NCI-H187 (cell line): ENCODE measurements at regions not wholly inside any gene's neighbourhood (a gene's known extent, or its start where the extent isn't known, plus 50 kb on each side); places are given as distances from the start of the nearest gene placed in this dataset.
"Not testable (repeated sequence)": the region's sequence is repeated elsewhere in the genome, so short reads cannot be mapped to it uniquely, and the experiment has no call there.

Source experiments
- DNase-seq, 2 experiments: peaks; one replicate each; lab custom pipeline; 2025; lab: John Stamatoyannopoulos, UW

DNA sequence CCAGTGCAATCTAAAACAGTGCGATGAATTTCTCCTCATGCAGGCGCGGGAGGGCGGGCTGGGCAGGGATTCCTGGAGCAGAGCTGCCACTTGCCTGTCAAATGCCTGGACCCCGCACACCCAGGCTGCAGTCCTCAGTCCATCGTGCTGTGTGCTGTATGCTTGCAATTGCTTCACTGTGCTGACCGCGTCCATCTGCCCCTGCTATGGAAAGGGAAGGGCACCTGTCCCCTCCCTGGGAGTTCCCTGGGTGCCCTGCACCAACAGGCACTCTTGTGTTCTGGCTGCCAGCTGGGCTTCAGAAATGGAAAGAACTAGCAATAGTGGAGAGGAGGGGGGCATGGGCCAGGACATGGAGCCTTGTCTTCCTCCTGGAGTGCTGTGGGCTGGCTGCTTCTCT, 185.4 kb upstream of the B3GAT1 start:
- no peak for DNase-seq

DNA sequence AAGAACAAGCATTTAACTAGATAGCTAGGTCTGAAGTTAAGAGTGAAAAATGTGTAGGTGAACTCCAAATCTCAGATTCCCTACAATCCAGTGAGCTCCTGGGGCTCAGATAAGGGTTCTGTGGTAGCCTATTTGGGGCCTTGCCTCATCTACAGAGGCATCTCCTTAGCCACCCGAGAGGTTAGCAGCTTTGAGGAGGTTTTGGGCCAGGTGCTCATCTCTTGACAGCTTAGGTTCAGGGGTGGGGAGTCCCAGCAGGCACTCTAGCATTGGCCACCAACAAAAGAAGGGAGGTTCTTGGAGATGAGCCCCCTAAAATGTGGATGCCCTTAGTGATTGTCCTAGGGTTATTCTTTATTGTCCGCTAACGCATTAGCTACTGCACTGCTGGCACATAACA, 184.4 kb upstream of the B3GAT1 start:
- no peak for DNase-seq

DNA sequence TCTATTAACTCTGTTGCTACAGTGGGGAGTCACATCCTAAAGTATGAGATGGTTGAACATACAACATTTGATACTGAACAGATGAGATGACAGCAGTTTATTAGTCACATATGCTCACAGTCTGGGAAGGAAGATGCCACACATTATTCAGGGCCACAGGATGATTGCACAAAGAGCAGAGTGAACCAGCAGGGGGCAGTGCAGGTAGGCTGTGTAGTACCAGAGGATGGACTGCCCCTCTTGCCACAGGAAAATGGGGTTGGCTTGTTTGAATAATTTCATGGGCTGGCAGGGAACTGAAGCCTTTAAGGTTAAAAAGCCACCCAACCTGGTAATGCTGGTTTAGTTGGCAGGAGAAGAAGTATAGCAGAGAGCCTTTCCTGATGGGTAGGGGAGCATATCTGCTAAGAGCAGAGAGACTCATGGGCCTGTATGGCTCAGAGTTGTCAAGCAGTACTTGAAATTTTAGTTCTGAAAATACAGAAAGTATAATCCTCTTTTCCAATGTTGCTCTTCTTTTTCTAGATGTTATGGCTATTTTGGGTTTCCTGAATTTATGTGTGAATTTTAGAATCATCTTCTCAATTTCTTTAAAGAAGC, 180.4 kb upstream of the B3GAT1 start:
- peak; percentile 51 to 66 for DNase-seq

DNA sequence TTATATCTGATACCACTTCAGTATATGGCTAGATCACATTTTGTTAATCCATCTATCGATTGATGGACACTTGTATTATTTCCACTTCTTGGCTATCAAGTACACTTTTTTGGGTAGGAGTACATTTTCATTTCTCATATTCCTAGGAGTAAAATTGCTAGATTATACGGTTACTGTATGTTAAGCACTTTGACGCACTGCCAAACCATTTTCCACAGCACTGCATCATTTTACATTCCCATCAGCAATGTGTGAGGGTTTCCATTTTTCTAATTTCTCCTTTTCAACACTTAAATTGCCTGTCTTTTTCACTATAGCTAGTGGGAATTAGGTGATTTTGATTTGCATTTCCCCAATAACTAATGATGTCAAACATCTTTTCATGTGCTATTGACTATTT, 179.3 kb upstream of the B3GAT1 start:
- DNase-seq: no peak

DNA sequence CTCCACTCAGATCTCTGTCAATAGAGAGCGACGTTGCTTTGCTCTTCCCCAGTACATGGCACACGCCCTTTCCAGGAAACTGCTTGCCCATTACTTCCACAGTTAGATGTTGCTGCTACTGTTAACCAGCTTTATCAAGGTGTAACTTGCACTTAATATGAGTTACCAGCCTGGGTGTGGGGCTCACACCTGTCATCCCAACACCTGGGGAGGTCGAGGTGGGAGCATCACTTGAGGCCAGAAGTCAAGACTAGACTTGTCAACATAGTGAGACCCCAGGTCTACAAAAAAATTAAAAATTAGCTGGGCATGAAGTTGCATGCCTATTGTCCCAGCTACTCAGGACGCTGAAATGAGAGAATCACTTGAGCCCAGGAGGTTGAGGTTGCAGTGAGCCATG, 177.1 kb upstream of the B3GAT1 start:
- no peak for DNase-seq

DNA sequence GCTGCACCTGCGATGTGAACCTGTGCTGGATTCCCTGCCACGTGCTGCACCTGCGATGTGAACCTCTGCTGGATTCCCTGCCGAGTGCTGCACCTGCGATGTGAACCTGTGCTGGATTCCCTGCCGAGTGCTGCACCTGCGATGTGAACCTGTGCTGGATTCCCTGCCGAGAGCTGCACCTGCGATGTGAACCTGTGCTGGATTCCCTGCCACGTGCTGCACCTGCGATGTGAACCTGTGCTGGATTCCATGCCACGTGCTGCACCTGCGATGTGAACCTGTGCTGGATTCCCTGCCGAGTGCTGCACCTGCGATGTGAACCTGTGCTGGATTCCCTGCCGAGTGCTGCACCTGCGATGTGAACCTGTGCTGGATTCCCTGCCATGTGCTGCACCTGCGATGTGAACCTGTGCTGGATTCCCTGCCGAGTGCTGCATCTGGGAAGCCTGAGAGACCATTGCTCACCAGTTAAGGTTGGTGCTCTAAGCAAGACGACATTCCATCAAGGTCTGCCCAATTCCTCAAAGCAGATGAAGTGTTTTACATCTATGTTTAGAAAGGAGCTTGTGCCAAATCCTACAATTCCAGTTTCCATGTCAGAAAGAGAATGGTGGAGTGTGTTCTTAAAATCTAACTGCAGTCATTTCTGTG, 176.5 kb upstream of the B3GAT1 start:
- not testable (repeated sequence) for DNase-seq

DNA sequence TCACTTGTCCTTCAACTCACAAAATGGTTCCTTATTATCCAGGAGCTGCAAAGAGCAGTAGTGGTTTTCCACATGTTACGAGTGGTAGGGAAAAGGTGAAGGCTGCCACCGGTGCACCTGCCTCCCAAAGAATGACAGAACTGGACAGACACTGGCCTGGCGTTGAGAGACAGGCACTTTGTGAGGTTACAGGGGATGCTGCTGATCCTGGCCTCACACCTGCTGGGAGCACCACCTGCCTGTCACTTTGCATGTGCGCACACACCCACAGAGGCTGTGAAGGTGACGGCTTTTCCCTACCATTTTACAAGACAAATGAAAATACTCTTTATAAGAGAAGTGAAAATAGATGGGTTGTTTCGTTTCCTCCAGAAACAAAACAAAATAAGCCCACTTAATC, 175.3 kb upstream of the B3GAT1 start:
- DNase-seq: no peak

DNA sequence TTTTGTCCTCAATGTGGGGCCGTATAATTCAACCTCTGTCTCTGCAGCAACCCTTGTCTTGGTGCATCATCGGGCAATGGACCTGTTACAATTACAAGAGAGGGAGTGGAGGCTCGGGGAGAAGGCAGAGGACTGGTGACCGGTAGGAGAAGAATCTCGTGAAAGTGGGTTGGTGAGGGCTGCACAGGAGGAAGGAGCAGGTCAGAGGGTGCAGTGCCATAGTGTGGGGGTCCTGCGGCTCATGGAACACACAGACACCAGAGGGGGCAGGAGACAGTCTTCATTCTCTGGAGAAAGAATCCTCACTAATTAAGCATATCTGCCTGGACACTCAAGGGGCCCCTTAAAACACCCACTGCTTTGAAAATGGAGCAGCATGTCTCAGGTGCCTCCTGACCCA, 174.7 kb upstream of the B3GAT1 start:
- DNase-seq: no peak

DNA sequence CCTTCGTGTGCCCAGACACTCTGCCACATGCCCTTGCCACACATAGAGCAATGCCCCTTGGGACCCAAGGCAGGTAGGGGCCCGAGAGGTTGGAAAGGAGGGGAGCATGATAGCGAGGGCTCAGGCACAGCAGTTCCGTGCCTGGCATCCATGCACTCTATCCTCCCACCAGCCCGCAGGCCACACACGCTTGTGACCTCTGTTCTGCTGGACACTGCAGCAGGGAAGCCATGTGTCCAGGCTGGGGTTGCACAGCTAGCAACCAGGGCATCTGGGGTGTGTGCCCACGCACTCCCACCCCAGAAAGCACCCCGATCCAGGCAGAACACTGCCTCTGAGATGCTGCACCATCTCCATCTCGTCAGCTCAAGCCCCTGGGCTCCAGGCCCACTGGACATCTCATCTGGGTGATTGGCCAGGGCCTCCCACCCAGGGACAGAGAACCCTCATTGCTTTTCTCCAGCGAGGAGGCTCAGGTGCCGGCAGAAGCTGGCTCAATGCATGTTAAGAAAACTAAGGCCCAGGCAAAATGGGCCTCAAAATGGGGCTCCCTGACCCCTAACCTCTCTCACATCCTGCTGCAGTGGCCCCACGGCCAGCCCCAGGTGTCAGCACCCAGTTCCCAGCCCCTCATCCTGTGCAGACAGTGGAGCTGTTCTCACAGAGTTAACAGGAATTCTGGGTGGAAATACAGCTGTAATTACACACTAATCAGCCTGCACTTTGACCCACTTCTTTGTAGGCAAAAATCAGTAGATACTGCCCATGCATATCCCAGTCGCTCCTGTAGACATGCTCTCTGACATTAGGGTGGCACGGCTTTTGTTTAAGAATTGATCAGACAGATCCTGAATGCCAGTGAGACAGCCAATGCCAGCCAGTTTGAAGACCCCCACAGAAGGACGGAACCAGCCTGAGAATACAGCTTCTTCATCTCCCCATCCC, 173.9 kb upstream of the B3GAT1 start:
- no peak for DNase-seq

DNA sequence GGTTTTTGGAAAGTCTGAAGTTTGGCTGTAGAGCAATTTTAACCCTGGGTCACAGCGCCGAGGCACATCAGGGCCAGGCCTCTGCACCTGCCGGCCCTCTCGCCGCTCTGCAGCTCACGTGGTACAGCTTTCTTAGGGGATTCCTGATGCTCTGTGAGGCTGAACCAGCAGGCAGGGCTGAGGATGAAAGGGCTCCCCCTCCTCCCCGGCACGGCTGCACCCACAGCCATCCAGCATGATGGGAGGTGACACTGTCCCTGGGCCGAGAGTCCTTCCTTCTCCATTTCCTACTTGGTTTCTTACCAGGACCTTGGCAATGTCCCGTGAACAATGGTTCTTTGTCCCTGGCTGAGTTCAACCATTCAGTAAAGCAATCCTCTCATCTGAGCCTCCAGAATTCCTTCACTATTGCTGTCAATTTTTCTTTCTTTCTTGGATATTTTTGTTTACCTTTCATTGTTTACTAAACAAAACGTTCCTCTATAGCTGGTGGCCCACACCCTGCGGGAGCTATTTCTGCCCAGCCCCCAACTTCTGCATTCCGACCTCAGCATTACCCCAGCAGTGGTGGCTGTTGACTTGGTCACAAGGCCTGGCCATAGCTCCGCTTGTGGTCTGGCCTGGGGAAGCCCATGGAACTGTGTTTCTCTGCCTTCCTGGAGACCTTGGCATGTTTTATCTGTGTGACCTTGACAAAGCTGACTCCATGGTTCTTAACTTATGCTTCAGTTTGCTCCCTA, 172.8 kb upstream of the B3GAT1 start:
- no peak for DNase-seq

DNA sequence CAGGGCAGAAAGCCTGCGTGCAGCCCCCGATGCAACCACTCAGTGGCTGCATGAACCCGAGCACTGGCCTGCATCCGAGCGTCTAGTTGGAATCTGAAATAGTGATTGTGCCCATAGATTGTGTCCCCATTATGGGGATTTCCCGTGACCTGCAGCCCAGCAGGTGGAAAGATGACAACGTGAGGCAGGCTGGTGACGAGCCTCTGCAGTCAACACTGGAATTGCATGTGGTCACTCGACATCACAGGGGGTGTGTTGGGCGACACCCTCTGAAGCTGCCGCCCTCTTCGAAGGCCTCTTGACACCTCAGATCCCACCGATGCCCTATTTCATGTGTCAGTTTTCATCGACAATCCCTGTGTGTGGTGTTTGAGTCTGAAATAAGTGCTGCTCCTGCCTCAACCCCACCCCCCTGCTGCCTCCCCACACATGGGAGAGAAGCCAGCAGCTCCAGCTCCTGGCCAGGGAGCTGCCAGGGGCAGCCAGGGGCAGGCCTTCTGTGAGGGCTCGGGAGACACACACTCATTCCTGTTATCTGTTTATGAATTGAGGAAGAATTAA, 172.0 kb upstream of the B3GAT1 start:
- DNase-seq: no peak

DNA sequence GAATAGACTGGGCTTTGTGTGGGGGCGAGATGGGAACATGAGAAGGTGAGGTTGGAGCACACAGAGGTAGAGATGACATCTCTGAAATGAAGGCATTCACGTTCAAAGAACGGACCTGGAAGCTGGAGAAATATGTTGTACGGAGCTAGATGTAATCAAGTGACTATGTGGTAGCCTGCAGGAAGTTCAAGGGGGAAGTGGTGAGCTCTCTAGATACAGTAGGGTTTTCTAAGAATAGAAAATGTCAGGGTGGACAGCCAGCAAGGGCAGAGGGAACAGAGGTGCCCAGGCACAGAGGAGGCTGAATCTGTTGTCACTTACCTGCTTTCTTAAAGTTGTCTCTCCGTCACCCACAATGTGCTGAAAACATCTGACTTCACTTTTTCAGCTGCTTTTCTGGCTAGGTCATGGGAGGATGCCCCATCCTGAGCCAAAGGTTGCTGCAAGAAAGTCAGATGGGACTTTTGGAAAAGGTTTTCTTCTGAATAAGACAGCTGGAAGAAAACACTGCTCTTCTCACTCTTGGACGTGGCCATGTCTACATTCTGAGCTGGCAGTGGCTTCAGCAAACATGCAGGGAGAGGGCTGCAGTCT, 171.5 kb upstream of the B3GAT1 start:
- DNase-seq: no peak

DNA sequence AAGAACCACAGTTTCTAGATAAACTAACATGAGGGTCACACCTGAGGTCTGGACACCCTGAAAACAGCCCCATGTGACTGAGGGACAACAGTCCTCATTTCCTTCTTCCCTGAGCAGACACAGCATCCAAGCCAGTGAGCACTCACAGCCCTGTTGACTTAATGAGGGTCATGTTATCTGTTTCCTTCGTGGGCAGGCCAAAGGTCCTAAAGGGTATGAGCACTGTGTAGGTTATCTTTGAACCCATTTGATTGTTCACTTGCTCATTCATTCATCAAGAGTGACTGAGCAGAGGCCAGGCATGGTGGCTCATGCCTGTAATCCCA, 170.7 kb upstream of the B3GAT1 start:
- no peak for DNase-seq

DNA sequence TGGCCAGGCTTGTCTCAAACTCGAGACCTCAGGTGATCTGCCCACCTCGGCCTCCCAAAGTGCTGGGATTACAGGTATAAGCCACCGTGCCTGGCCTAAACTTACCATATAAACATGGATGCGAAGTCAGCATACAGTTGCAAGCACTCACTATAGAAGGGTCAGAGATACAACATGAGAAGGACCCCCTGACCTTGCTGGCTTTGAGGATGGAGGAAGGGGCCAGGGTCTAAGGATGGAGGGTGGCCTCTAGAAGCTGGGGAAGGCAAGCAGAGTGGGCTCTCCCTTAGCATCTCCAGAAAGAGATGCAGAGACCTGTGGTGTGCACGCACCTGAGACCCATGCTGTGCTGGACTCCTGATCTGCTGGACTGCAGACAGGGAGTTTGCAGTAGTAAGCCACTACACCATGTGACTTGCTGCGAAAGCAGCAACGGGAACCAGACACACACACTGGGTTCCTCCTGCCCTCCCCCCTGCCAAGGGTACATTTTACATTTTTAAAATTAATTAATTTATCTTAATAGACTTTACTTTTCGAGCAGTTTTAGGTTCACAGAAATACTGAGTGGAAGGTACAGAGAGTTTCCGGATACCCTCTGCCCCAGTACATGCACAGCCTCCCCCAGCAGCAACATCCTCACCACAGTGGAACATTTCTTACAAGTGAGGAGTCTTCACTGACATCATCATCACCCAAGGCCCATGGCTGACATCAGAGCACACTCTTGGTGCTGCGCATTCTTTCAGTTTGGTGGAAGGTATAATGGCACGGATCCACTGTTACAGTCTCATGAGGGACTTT, 170.1 kb upstream of the B3GAT1 start:
- DNase-seq: no peak

DNA sequence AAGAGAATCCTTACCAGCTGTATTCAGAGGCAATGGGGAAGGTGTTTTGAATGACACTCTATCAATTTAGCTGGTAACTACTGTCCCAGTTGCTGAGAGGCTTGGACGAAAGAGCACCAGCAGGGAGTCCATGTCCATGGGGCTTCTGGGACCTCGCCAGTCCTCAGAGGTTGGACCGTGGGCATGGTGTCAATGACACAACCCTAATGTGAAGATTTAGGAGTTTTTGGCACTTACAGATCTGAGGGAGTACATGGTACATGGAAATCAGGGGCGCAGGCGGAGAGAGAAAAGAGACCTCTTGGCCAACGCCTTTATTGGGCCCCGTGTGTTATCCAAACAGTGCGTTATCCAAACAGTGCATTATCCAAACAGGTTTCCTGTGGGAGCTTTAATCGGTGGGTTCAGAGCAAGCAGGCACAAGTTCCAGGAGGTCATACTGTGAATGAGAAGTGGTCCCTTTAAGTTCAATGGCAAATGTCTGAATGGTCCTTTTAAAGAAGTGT, 169.1 kb upstream of the B3GAT1 start:
- no peak for DNase-seq

DNA sequence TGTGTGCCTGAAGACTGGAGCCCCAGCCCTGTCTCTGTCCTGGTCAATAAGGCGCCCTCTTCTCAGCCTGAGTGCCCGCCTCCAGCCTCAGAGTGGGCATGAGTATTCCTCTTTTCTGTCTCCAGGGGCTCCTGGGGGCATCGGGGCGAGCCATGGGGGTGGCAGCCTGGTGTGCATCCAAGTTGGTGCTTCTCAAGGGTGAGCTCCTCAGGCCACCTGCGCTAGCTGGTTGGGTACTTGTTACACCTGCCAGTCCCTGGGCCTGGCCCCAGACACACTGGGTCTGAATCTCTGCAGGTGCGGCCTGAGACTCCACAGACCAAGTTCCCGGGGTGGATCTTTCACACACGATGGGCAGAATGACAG, 168.6 kb upstream of the B3GAT1 start:
- no peak for DNase-seq

DNA sequence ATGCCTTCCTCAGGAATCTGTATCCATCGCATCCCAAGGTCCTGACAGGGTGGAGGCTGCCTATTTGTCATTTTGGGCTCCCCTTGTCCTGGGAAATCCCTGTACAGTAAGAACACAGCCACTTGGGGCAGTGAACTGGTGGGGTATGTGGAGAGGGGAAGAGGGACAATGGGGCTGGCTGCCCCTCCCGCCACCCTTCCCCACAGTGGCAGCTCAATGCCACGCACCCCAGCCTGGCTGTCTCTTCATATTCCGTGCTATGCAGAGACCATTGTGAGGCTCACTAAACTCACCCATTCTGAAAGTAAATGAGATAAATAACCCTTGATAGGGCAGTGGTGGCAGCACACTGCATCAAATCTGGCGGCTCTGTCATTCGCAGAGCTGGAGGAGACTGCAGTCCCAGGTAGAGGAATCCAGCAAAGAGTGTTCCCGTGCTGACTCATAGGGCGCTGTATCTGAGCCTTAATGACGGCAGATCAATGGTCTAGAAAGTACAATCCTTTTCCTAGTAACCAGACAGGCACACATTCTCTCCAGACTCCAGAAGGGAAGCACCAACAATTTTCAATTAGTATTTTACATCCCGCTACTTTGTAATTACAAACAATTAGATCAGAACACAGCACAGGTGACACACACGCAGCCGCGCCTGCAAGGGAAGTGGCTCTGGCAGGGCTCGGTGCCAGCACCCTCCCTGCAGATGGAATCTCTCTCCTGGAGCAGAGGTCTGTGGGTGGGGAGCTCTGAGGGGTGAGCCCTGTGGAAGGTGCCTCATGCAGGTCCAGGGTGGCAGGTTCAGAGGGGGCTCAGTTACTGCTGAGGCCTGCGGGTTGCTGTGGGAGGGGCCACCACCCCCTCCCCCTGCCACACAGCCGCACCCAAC, 167.9 kb upstream of the B3GAT1 start:
- DNase-seq: no peak

DNA sequence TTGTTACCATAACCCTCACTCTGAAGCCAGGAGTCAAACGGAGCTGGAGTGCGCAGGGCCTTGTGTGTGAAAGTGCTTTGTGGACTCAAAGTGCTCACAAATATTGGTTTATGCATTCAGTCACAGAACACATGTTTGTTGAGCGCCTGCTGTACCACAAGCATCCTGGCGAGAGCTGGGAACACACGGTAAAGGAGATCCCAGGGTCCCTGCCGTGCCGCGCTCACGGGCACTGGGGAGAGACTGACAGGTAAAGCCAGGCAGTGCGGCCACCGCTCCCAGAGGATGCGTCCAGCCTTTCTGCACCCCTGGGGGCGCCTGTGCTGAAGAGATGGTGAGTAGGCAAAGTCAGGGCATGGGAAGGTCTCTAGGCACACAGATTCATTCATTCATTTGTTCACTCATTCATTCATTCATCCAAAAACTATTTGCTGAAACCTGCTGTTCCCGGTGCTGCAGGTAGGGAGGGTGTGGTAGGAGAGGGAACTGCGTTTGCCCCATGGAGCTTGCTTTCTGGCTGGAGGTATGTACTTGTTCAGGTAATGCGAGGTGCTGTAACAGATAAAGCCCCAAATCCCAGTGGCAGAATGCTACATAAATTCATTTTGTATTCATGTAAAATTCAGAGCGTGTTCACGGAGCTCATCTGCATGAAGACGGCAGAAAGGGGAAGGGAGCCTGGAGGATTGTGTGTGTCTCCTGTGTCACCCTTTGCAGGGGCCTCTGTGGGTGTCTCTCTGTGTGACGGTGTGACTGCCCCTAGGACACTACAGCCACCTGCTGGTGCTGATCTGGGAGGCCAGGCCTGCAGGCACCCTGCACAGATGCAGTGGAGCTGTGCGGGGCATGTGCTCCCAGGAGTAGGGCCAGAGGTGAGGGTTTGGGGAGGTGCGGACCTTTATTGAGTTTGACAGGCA, 167.0 kb upstream of the B3GAT1 start:
- no peak for DNase-seq
